HEK293 (cell line): ENCODE measurements at regions not wholly inside any gene's neighbourhood (a gene's known extent, or its start where the extent isn't known, plus 50 kb on each side); places are given as distances from the start of the nearest gene placed in this dataset.
A peak's percentile ranks its signal among the peaks of the same experiment; 100 is the strongest.

Source experiments
- CTCF ChIA-PET: fragments of 350-600 bp; formaldehyde crosslinking; extraction: SDS; loops from one replicate; lab custom pipeline; 2021; ENCODE audit warnings: antibody characterized with exemption; lab: Yijun Ruan, JAX
- POLR2A ChIA-PET: fragments of 300-600 bp; formaldehyde crosslinking; extraction: SDS; loops from one replicate; lab custom pipeline; 2020; ENCODE audit warnings: antibody characterized with exemption, inconsistent platforms; lab: Yijun Ruan, JAX
- H3K27ac ChIP-seq: fragments of 200-500 bp; sonication (Bioruptor generic); 2 replicates; pipeline ENCODE4 v1.5.1; 2014; ENCODE audit warnings: low read depth, low read length, control low read depth, inconsistent platforms; ENCODE audit errors: extremely low read depth
- H3K36me3 ChIP-seq, 2 experiments: fragments of 200-500 bp in 1 of 2; sonication (Bioruptor generic) in 1 of 2; 1 replicate in 1 of 2; 2 replicates in 1 of 2; pipeline ENCODE4 v1.5.1; 2014 to 2017; ENCODE audit warnings: inconsistent platforms in 2 of 2, low read length in 2 of 2; ENCODE audit not compliant: control insufficient read depth in 2 of 2, insufficient read depth in 1 of 2
- H3K4me1 ChIP-seq: fragments of 200-500 bp; sonication (Bioruptor generic); 2 replicates; pipeline ENCODE4 v1.5.1; 2014; ENCODE audit warnings: mild to moderate bottlenecking, low read length, inconsistent platforms; ENCODE audit not compliant: control insufficient read depth, insufficient read depth
- H3K4me3 ChIP-seq: 2 replicates; pipeline ENCODE4 v1.5.1; 2011; ENCODE audit warnings: low read depth, mild to moderate bottlenecking, control low read depth, low read length, moderate library complexity
- H3K9me3 ChIP-seq: fragments of 200-500 bp; sonication (Bioruptor generic); 2 replicates; pipeline ENCODE4 v1.5.1; 2014; ENCODE audit warnings: low read depth, low read length, inconsistent platforms; ENCODE audit not compliant: control insufficient read depth, insufficient read depth
- CTCF ChIP-seq: fragments of 450-650 bp; formaldehyde crosslinking; IDR thresholded peaks from 2 replicates; pipeline ENCODE4 v1.5.1; 2016; ENCODE audit warnings: missing biosample characterization, missing genetic modification characterization
- PRDM10 ChIP-seq: fragments of 450-650 bp; formaldehyde crosslinking; IDR thresholded peaks from 2 replicates; pipeline ENCODE4 v1.5.1; 2016; ENCODE audit warnings: missing biosample characterization, missing genetic modification characterization
- SCRT1 ChIP-seq: fragments of 450-650 bp; formaldehyde crosslinking; IDR thresholded peaks from 2 replicates; pipeline ENCODE4 v1.5.1; 2016; ENCODE audit warnings: missing biosample characterization, missing genetic modification characterization, borderline replicate concordance
- ZNF121 ChIP-seq: fragments of 450-650 bp; formaldehyde crosslinking; IDR thresholded peaks from 2 replicates; pipeline ENCODE4 v1.5.1; 2016; ENCODE audit warnings: missing biosample characterization, missing genetic modification characterization
- ZNF175 ChIP-seq: fragments of 450-650 bp; formaldehyde crosslinking; IDR thresholded peaks from 2 replicates; pipeline ENCODE4 v1.5.1; 2016; ENCODE audit warnings: missing biosample characterization, missing genetic modification characterization
- ZNF24 ChIP-seq: fragments of 450-650 bp; formaldehyde crosslinking; IDR thresholded peaks from 2 replicates; pipeline ENCODE4 v1.5.1; 2016; ENCODE audit warnings: missing biosample characterization, missing genetic modification characterization
- ZNF311 ChIP-seq: fragments of 450-650 bp; formaldehyde crosslinking; IDR thresholded peaks from 2 replicates; pipeline ENCODE4 v1.5.1; 2017; ENCODE audit warnings: missing biosample characterization, missing genetic modification characterization, borderline replicate concordance
- ZNF37A ChIP-seq: fragments of 450-650 bp; IDR thresholded peaks from 2 replicates; pipeline ENCODE4 v1.5.1; 2018; ENCODE audit warnings: missing biosample characterization, missing genetic modification characterization
- ZNF596 ChIP-seq: fragments of 450-650 bp; IDR thresholded peaks from 2 replicates; pipeline ENCODE4 v1.5.0; 2018; ENCODE audit warnings: missing biosample characterization, mild to moderate bottlenecking, missing genetic modification characterization, moderate library complexity
- ZNF600 ChIP-seq: fragments of 450-650 bp; formaldehyde crosslinking; IDR thresholded peaks from 2 replicates; pipeline ENCODE4 v1.5.1; 2016; ENCODE audit warnings: missing biosample characterization, missing genetic modification characterization
- ZNF639 ChIP-seq: fragments of 450-650 bp; formaldehyde crosslinking; IDR thresholded peaks from 2 replicates; pipeline ENCODE4 v1.5.1; 2016; ENCODE audit warnings: missing biosample characterization, missing genetic modification characterization
- ZNF660 ChIP-seq: fragments of 450-650 bp; IDR thresholded peaks from 2 replicates; pipeline ENCODE4 v1.5.1; 2018; ENCODE audit warnings: missing biosample characterization, mild to moderate bottlenecking, missing genetic modification characterization
- ZNF670 ChIP-seq: fragments of 450-650 bp; formaldehyde crosslinking; IDR thresholded peaks from 2 replicates; pipeline ENCODE4 v1.5.1; 2016; ENCODE audit warnings: missing biosample characterization, missing genetic modification characterization, low read depth
- ZNF707 ChIP-seq: fragments of 450-650 bp; formaldehyde crosslinking; IDR thresholded peaks from 2 replicates; pipeline ENCODE4 v1.5.1; 2016; ENCODE audit warnings: missing biosample characterization, missing genetic modification characterization
- ZNF791 ChIP-seq: fragments of 450-650 bp; formaldehyde crosslinking; IDR thresholded peaks from 2 replicates; pipeline ENCODE4 v1.5.1; 2016; ENCODE audit warnings: missing biosample characterization, missing genetic modification characterization

GRCh38 chr11:69912911-69913451 lies 93.8 kb upstream of the FGF3 start:
- H3K27ac ChIP-seq = no peak overlapping the region
- POLR2A ChIA-PET = no interaction called here
- TF ChIP-seq PRDM10 = peak; percentile 57
- no peak for TF ChIP-seq ZNF121 (tag by site-specific recombination)
- peak; percentile 52; the same call in 1 of the 2 replicates for TF ChIP-seq CTCF (tag by site-specific recombination)
- no peak for TF ChIP-seq ZNF791
- TF ChIP-seq, all 188 proteins: peak for 2
- CTCF ChIA-PET = interaction anchor here (0.5 to 2.2 kb wide), 8 partner anchors 10 to 558 kb away, joined by 3 to 11 read pairs (median 3); no protein-coding TSS in a partner anchor
- no peaks in the 10 kb centered on the region for H3K36me3 ChIP-seq
- H3K4me3 ChIP-seq = no peak overlapping the region
- no peaks in the 10 kb centered on the region for H3K9me3 ChIP-seq
- H3K4me1 ChIP-seq = no peaks in the 10 kb centered on the region

GRCh38 chr11:69913591-69914285 lies 94.5 kb upstream of the FGF3 start:
- Histone ChIP-seq H3K27ac (no peak overlapping the region), H3K9me3 (no peaks in the 10 kb centered on the region), H3K4me3 (no peak overlapping the region), H3K36me3 (no peaks in the 10 kb centered on the region), H3K4me1 (no peaks in the 10 kb centered on the region)
- POLR2A ChIA-PET = no interaction called here
- TF ChIP-seq ZNF24 (no peak), SCRT1 (tag by site-specific recombination) (no peak), ZNF600 (tag by site-specific recombination) (no peak), CTCF (tag by site-specific recombination) (no peak), ZNF707 (no peak), ZNF311 (no peak), ZNF175 (tag by site-specific recombination) (no peak), ZNF639 (tag by site-specific recombination) (no peak), ZNF37A (tag by site-specific recombination) (no peak), ZNF670 (tag by site-specific recombination) (no peak), ZNF660 (tag by site-specific recombination) (no peak), ZNF596 (no peak)
- CTCF ChIA-PET = interaction anchor here (0.5 to 2.2 kb wide), 5 partner anchors 17 to 283 kb away, joined by 3 to 11 read pairs (median 3); no protein-coding TSS in a partner anchor
